Endothelial cell of umbilical vein (primary cell): ENCODE measurements at regions not wholly inside any gene's neighbourhood (a gene's known extent, or its start where the extent isn't known, plus 50 kb on each side); places are given as distances from the start of the nearest gene placed in this dataset.

Experiments
- BruUV-seq: library from RNA; stranded (reverse); fragments of 400-500 nt; replicated peaks from 2 replicates; lab custom pipeline; 2021; lab: Mats Ljungman, UMichigan
- CTCF ChIA-PET: fragments of 300-600, 350-600 bp; sonication (Branson Sonifier 250); formaldehyde crosslinking; loops from one replicate; lab custom pipeline; 2021; ENCODE audit warnings: antibody characterized with exemption, inconsistent platforms; lab: Charles Lee
- POLR2A ChIA-PET: fragments of 300-600, 350-600 bp; sonication (Branson Sonifier 250); formaldehyde crosslinking; loops from one replicate; lab custom pipeline; 2021; ENCODE audit warnings: antibody characterized with exemption, inconsistent platforms; lab: Charles Lee
- DNase-seq: peaks from one replicate; pipeline ENCODE4 v3.0.0-alpha.2; 2011; ENCODE audit warnings: low read depth, low spot score
- FAIRE-seq: peaks from 2 replicates; lab custom pipeline; 2011; peaks lifted over from hg19 to GRCh38; lab: Jason Lieb, UNC
- H2AFZ ChIP-seq: 2 replicates; pipeline ENCODE4 v1.6.0; 2012; ENCODE audit warnings: low read depth, low read length, control low read depth, inconsistent platforms
- H3K27ac ChIP-seq: 2 replicates; pipeline ENCODE4 v1.5.1; 2011; ENCODE audit warnings: low read depth, mild to moderate bottlenecking, control low read depth, low read length, moderate library complexity; ENCODE audit not compliant: insufficient read depth
- H3K27me3 ChIP-seq, 2 experiments: 2 replicates each; pipeline versions ENCODE4 v1.6.0 to v1.6.1; 2011; ENCODE audit warnings: low read length in 2 of 2, mixed read lengths in 1 of 2; ENCODE audit not compliant: control insufficient read depth in 2 of 2, insufficient read depth in 2 of 2
- H3K36me3 ChIP-seq, 2 experiments: 2 replicates in 1 of 2; 3 replicates in 1 of 2; pipeline ENCODE4 v1.5.1; 2011; ENCODE audit warnings: low read length in 2 of 2, mild to moderate bottlenecking in 1 of 2, moderate library complexity in 1 of 2; ENCODE audit not compliant: control insufficient read depth in 2 of 2, insufficient read depth in 2 of 2; ENCODE audit errors: extremely low read depth in 1 of 2
- H3K4me1 ChIP-seq: 3 replicates; pipeline ENCODE4 v1.5.1; 2011; ENCODE audit warnings: mild to moderate bottlenecking, low read length; ENCODE audit not compliant: control insufficient read depth, insufficient read depth; ENCODE audit errors: extremely low read depth
- H3K4me2 ChIP-seq: 2 replicates; pipeline ENCODE4 v1.6.1; 2011; ENCODE audit warnings: low read length, control low read depth, mixed read lengths; ENCODE audit not compliant: insufficient read depth
- H3K4me3 ChIP-seq, 3 experiments: fragments of 200-600 bp in 1 of 3; sonication (generic), shearing (Covaris generic) in 1 of 3; replicated peaks in 1 of 3; 2 replicates each; pipeline ENCODE4 v1.5.1; 2011 to 2016; ENCODE audit warnings: control low read depth in 3 of 3, low read length in 3 of 3, mild to moderate bottlenecking in 2 of 3, inconsistent platforms in 1 of 3, low read depth in 1 of 3, moderate library complexity in 1 of 3; ENCODE audit not compliant: insufficient read depth in 1 of 3
- H3K79me2 ChIP-seq: 2 replicates; pipeline ENCODE4 v1.6.0; 2012; ENCODE audit warnings: low read length, inconsistent platforms; ENCODE audit not compliant: control insufficient read depth, insufficient read depth
- H3K9ac ChIP-seq: replicated peaks from 2 replicates; pipeline ENCODE3; 2011; ENCODE audit warnings: low read length, control low read depth; ENCODE audit not compliant: insufficient read depth; ENCODE audit errors: extremely low read depth
- H3K9me1 ChIP-seq: replicated peaks from 3 replicates; pipeline ENCODE4 v1.6.0; 2011; ENCODE audit warnings: mild to moderate bottlenecking, low read length; ENCODE audit not compliant: control insufficient read depth, insufficient read depth; ENCODE audit errors: extremely low read depth
- H3K9me3 ChIP-seq: replicated peaks from 2 replicates; pipeline ENCODE4 v1.5.1; 2012; ENCODE audit warnings: low read length, inconsistent platforms; ENCODE audit not compliant: control insufficient read depth, insufficient read depth
- H4K20me1 ChIP-seq: replicated peaks from 2 replicates; pipeline ENCODE3; 2011; ENCODE audit warnings: mild to moderate bottlenecking, low read length; ENCODE audit not compliant: control insufficient read depth, insufficient read depth; ENCODE audit errors: extremely low read depth
- GATA2 ChIP-seq: IDR thresholded peaks from 2 replicates; pipeline ENCODE4 v1.7.0; 2011; ENCODE audit warnings: low read depth, mild to moderate bottlenecking, moderate library complexity, mixed read lengths, low read length; ENCODE audit not compliant: insufficient read length, insufficient read depth
- JUN ChIP-seq: IDR thresholded peaks from 2 replicates; pipeline ENCODE4 v1.6.1; 2011; ENCODE audit warnings: borderline replicate concordance, low read depth; ENCODE audit not compliant: insufficient read length, insufficient read depth
- POLR2A ChIP-seq: IDR thresholded peaks from 2 replicates; pipeline ENCODE4 v1.6.1; 2012; ENCODE audit warnings: low read depth, mild to moderate bottlenecking, control low read depth, low read length
- dilution Hi-C: fragments of 300-500 bp; cut with MboI; formaldehyde crosslinking; loops from one replicate; pipeline ENCODE4 v1.15.0; 2019; ENCODE audit warnings: low sequenced_read_pairs; ENCODE audit not compliant: extremely low pct_ligation_motif_present
- intact Hi-C: fragments of 100-400 bp; cut with micrococcal nuclease; formaldehyde crosslinking; loops from one replicate; pipeline ENCODE4 v1.10.0; 2022

GRCh38 chrX:125150231-125150630, 169.4 kb upstream of the TEX13C start:
- no peaks in the 10 kb centered on the region for H3K36me3 ChIP-seq
- no peaks in the 10 kb centered on the region for H3K9me1 ChIP-seq
- POLR2A ChIA-PET, result no interaction called here
- dilution Hi-C loops (no loop called here), intact Hi-C loops (no loop called here)
- H3K4me2 ChIP-seq, result no peak overlapping the region
- DNase-seq (no peak), FAIRE-seq (no peak)
- no peak overlapping the region for H3K27ac ChIP-seq
- no peaks in the 10 kb centered on the region for H3K79me2 ChIP-seq
- TF ChIP-seq POLR2A (no peak), JUN (no peak)
- H3K4me1 ChIP-seq, result no peaks in the 10 kb centered on the region
- no peak overlapping the region for H2AFZ ChIP-seq
- H3K4me3 ChIP-seq, result no peak overlapping the region
- H3K9ac ChIP-seq, result no peak overlapping the region
- no peaks in the 10 kb centered on the region for H4K20me1 ChIP-seq
- no TSS peak for BruUV-seq
- H3K9me3 ChIP-seq, result no peaks in the 10 kb centered on the region
- no peaks in the 10 kb centered on the region for H3K27me3 ChIP-seq
- CTCF ChIA-PET, result no interaction called here

GRCh38 chrX:125151146-125151545, 168.5 kb upstream of the TEX13C start:
- dilution Hi-C loops (no loop called here), intact Hi-C loops (no loop called here)
- Histone ChIP-seq H4K20me1 (no peaks in the 10 kb centered on the region), H2AFZ (no peak overlapping the region), H3K27me3 (no peaks in the 10 kb centered on the region), H3K9me1 (no peaks in the 10 kb centered on the region), H3K4me1 (no peaks in the 10 kb centered on the region), H3K79me2 (no peaks in the 10 kb centered on the region), H3K4me2 (no peak overlapping the region), H3K9me3 (no peaks in the 10 kb centered on the region), H3K9ac (no peak overlapping the region), H3K27ac (no peak overlapping the region), H3K36me3 (no peaks in the 10 kb centered on the region), H3K4me3 (no peak overlapping the region)
- BruUV-seq, result no TSS peak
- TF ChIP-seq GATA2 (no peak), JUN (no peak)
- no peak for FAIRE-seq
- POLR2A ChIA-PET, result no interaction called here
- CTCF ChIA-PET, result no interaction called here
- no peak for DNase-seq
